Mesenchymal stem cell (in vitro differentiated cells and primary cell): ENCODE measurements at regions not wholly inside any gene's neighbourhood (a gene's known extent, or its start where the extent isn't known, plus 50 kb on each side); places are given as distances from the start of the nearest gene placed in this dataset.

Source experiments
- DNase-seq: peaks from one replicate; pipeline ENCODE4 v3.0.0-alpha.2; 2013
- H2AFZ ChIP-seq: one replicate; pipeline ENCODE4 v1.6.1; 2013; ENCODE audit warnings: low read depth, mild to moderate bottlenecking, control low read depth, inconsistent platforms, low read length, moderate library complexity
- H2AK5ac ChIP-seq: 2 replicates; pipeline ENCODE4 v1.6.1; 2013; ENCODE audit warnings: low read length, moderate library complexity, mild to moderate bottlenecking, inconsistent platforms; ENCODE audit not compliant: severe bottlenecking
- H2BK120ac ChIP-seq: one replicate; pipeline ENCODE4 v1.6.1; 2013; ENCODE audit warnings: low read depth, mild to moderate bottlenecking, inconsistent platforms, low read length, moderate library complexity
- H2BK12ac ChIP-seq, 2 experiments: one replicate each; pipeline ENCODE4 v1.6.1; 2013; ENCODE audit warnings: inconsistent platforms in 2 of 2, low read length in 2 of 2, mild to moderate bottlenecking in 2 of 2, moderate library complexity in 2 of 2, control low read depth in 1 of 2
- H2BK15ac ChIP-seq: one replicate; pipeline ENCODE4 v1.6.1; 2013; ENCODE audit warnings: mild to moderate bottlenecking, low read depth, inconsistent platforms; ENCODE audit not compliant: poor library complexity, severe bottlenecking
- H2BK5ac ChIP-seq: 2 replicates; pipeline ENCODE4 v1.6.1; 2013; ENCODE audit warnings: low read depth, mild to moderate bottlenecking, low read length, control low read depth, inconsistent platforms; ENCODE audit not compliant: poor library complexity, severe bottlenecking
- H3K14ac ChIP-seq, 2 experiments: one replicate each; pipeline ENCODE4 v1.6.1; 2013; ENCODE audit warnings: inconsistent platforms in 2 of 2, low read length in 2 of 2, control low read depth in 1 of 2, mild to moderate bottlenecking in 1 of 2, moderate library complexity in 1 of 2
- H3K18ac ChIP-seq, 2 experiments: one replicate each; pipeline ENCODE4 v1.6.1; 2013; ENCODE audit warnings: inconsistent platforms in 2 of 2, low read length in 2 of 2, control low read depth in 1 of 2, low read depth in 1 of 2, mild to moderate bottlenecking in 1 of 2
- H3K23ac ChIP-seq, 2 experiments: one replicate each; pipeline ENCODE4 v1.6.1; 2013; ENCODE audit warnings: inconsistent platforms in 2 of 2, low read length in 2 of 2, mild to moderate bottlenecking in 2 of 2, moderate library complexity in 2 of 2, control low read depth in 1 of 2
- H3K27ac ChIP-seq: 2 replicates; pipeline ENCODE4 v1.5.1; 2013; ENCODE audit warnings: mild to moderate bottlenecking, moderate library complexity, low read length, control low read depth, inconsistent platforms; ENCODE audit not compliant: poor library complexity, severe bottlenecking
- H3K27me3 ChIP-seq, 2 experiments: 2 replicates each; pipeline versions ENCODE4 v1.6.1 to v1.7.0; 2013; ENCODE audit warnings: low read length in 2 of 2, mild to moderate bottlenecking in 2 of 2, moderate library complexity in 2 of 2, control low read depth in 1 of 2, inconsistent platforms in 1 of 2; ENCODE audit not compliant: control insufficient read depth in 1 of 2, insufficient read depth in 1 of 2
- H3K36me3 ChIP-seq, 2 experiments: 2 replicates each; pipeline versions ENCODE4 v1.6.1 to v1.7.0; 2013; ENCODE audit warnings: low read length in 2 of 2, control low read depth in 1 of 2, inconsistent platforms in 1 of 2, low read depth in 1 of 2, mild to moderate bottlenecking in 1 of 2; ENCODE audit not compliant: insufficient read depth in 2 of 2, control insufficient read depth in 1 of 2
- H3K4ac ChIP-seq, 2 experiments: one replicate each; pipeline ENCODE4 v1.6.1; 2013; ENCODE audit warnings: inconsistent platforms in 2 of 2, low read length in 2 of 2, mild to moderate bottlenecking in 2 of 2, moderate library complexity in 2 of 2, control low read depth in 1 of 2, low read depth in 1 of 2
- H3K4me1 ChIP-seq: 2 replicates; pipeline ENCODE4 v1.6.1; 2013; ENCODE audit warnings: low read depth, low read length, control low read depth; ENCODE audit not compliant: control insufficient read depth, insufficient read depth
- H3K4me2 ChIP-seq: 2 replicates; pipeline ENCODE4 v1.6.1; 2013; ENCODE audit warnings: low read length, mild to moderate bottlenecking, inconsistent platforms; ENCODE audit not compliant: poor library complexity, severe bottlenecking
- H3K4me3 ChIP-seq, 2 experiments: 2 replicates each; pipeline versions ENCODE4 v1.5.1 to v1.7.0; 2013; ENCODE audit warnings: low read length in 2 of 2, mild to moderate bottlenecking in 2 of 2, control low read depth in 1 of 2, low read depth in 1 of 2; ENCODE audit not compliant: insufficient read depth in 1 of 2
- H3K79me1 ChIP-seq: replicated peaks from 2 replicates; pipeline ENCODE4 v1.6.1; 2013; ENCODE audit warnings: mild to moderate bottlenecking, control low read depth, low read length, inconsistent platforms; ENCODE audit not compliant: poor library complexity, severe bottlenecking
- H3K9ac ChIP-seq: 2 replicates; pipeline ENCODE4 v1.7.0; 2013; ENCODE audit warnings: mild to moderate bottlenecking, low read length, moderate library complexity
- H3K9me3 ChIP-seq: 2 replicates; pipeline ENCODE4 v1.7.0; 2013; ENCODE audit warnings: mild to moderate bottlenecking, low read length; ENCODE audit not compliant: control insufficient read depth
- H4K8ac ChIP-seq: one replicate; pipeline ENCODE4 v1.6.1; 2013; ENCODE audit warnings: inconsistent platforms, mild to moderate bottlenecking, low read length, moderate library complexity
- H4K91ac ChIP-seq: one replicate; pipeline ENCODE4 v1.6.1; 2013; ENCODE audit warnings: mild to moderate bottlenecking, low read length, inconsistent platforms
- WGBS: methylation state at CpG from one replicate; pipeline ENCODE4 v1.1.7; 2013; ENCODE audit warnings: mixed read lengths; 5-methylcytosine and 5-hydroxymethylcytosine counted together

DNA sequence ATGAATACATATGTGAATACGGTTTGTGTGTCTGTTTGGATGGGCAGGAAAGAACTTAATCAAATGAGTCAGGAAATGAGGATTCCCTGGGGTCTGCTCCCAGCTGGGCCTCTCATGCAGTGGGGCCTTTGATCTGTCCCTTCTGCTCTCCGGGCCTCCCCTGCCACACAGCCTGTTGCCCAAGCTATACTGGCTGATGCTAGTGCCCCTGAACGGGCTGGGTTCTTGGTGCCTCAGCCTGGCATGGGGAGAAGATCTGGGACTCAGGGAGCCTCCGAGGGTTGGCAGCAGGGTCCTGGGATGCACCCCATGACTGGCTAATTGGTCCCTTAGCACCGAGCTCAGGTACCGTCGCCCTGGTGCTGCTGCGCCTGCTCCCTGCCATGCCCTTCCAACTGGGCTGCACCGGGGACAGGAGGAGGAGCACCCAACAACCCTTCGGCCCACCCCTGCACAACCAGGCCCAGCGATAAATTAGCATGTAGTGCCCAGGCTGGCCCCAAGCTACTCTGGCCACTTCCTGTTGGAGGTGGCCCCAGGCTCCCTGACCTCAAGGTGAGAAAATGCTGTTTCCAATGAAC lies 59.9 kb upstream of the DUSP5 start:
- no peak overlapping the region for H3K4me2 ChIP-seq
- H3K18ac ChIP-seq, result peak overlapping the region in 1 of 2 experiments; percentile 37
- H4K8ac ChIP-seq, result no peak overlapping the region
- H3K9ac ChIP-seq, result no peak overlapping the region
- no peak overlapping the region for H2AK5ac ChIP-seq
- no peak overlapping the region for H2BK12ac ChIP-seq
- H3K79me1 ChIP-seq, result no peaks in the 10 kb centered on the region
- no peak overlapping the region for H3K23ac ChIP-seq
- no peak overlapping the region for H3K4me3 ChIP-seq
- H3K14ac ChIP-seq, result no peak overlapping the region
- no peak overlapping the region for H2BK15ac ChIP-seq
- H3K4me1 ChIP-seq, result peaks cover 5% of the 10 kb centered on the region
- no peak overlapping the region for H2AFZ ChIP-seq
- H2BK5ac ChIP-seq, result no peak overlapping the region
- no peaks in the 10 kb centered on the region for H3K9me3 ChIP-seq
- WGBS, result 78% methylated on average over 11 of the region's 11 CpGs
- DNase-seq, result no peak
- no peak overlapping the region for H2BK120ac ChIP-seq
- H3K36me3 ChIP-seq, result no peaks in the 10 kb centered on the region
- H3K27me3 ChIP-seq, result no peaks in the 10 kb centered on the region
- H3K4ac ChIP-seq, result no peak overlapping the region
- H4K91ac ChIP-seq, result no peak overlapping the region
- no peak overlapping the region for H3K27ac ChIP-seq

DNA sequence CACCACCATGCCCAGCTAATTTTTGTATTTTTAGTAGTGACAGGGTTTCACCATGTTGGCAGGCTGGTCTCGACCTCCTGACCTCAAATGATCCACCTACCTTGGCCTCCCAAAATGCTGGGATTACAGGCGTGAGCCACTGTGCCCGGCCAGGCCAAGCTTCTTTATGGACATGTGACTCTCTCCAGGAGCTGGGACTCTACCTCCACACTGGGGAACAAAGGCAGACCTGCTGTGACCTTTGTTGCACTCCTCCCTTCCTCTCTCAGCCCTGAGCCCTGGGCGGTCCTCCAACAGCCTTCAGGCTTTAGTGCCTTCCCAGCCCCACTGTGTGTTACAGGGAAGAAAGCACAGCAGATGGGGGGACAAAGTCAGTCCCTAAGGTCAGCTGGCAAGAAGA lies 55.0 kb upstream of the DUSP5 start:
- Histone ChIP-seq H3K18ac (no peak overlapping the region), H4K8ac (no peak overlapping the region), H3K36me3 (no peaks in the 10 kb centered on the region), H3K4me2 (no peak overlapping the region), H3K4me3 (no peak overlapping the region), H2BK12ac (no peak overlapping the region), H3K9ac (no peak overlapping the region), H2BK120ac (no peak overlapping the region), H2BK5ac (no peak overlapping the region), H3K27me3 (no peaks in the 10 kb centered on the region), H4K91ac (no peak overlapping the region), H3K14ac (no peak overlapping the region), H3K23ac (no peak overlapping the region), H2BK15ac (no peak overlapping the region), H3K4me1 (peaks cover 9% of the 10 kb centered on the region), H3K27ac (no peak overlapping the region), H2AFZ (no peak overlapping the region), H3K9me3 (no peaks in the 10 kb centered on the region), H2AK5ac (peak overlapping the region; percentile 11), H3K4ac (no peak overlapping the region), H3K79me1 (no peaks in the 10 kb centered on the region)
- no peak for DNase-seq
- whole genome bisulfite sequencing, result 88% methylated on average over 4 of the region's 4 CpGs

GRCh38 chr10:110443239-110444003 lies 54.3 kb upstream of the DUSP5 start:
- H3K4me3 ChIP-seq, result no peak overlapping the region
- 95% methylated on average over 12 of the region's 12 CpGs for WGBS

GRCh38 chr10:110444004-110444337 lies 53.7 kb upstream of the DUSP5 start:
- no peak for DNase-seq
- no peak overlapping the region for H3K4ac ChIP-seq

More at GRCh38 chr10:110443239-110444003, 54.3 kb upstream of the DUSP5 start:
- Histone ChIP-seq H3K14ac (peak overlapping the region in 1 of 2 experiments; percentile 28), H2BK15ac (peak overlapping the region; percentile 1), H3K9ac (no peak overlapping the region), H3K27me3 (no peaks in the 10 kb centered on the region), H3K4me1 (peaks cover 9% of the 10 kb centered on the region), H2AK5ac (peak overlapping the region; percentile 11), H4K8ac (no peak overlapping the region), H2BK120ac (no peak overlapping the region), H2AFZ (no peak overlapping the region), H2BK5ac (no peak overlapping the region), H2BK12ac (peak overlapping the region in 1 of 2 experiments; percentile 11), H3K4ac (no peak overlapping the region), H3K9me3 (no peaks in the 10 kb centered on the region), H3K79me1 (no peaks in the 10 kb centered on the region), H3K27ac (no peak overlapping the region), H3K23ac (no peak overlapping the region), H3K4me2 (no peak overlapping the region), H4K91ac (no peak overlapping the region), H3K18ac (peak overlapping the region in 1 of 2 experiments; percentile 34), H3K36me3 (no peaks in the 10 kb centered on the region)
- no peak for DNase-seq

More at GRCh38 chr10:110444004-110444337, 53.7 kb upstream of the DUSP5 start:
- no peak overlapping the region for H3K23ac ChIP-seq
- H3K4me1 ChIP-seq, result peaks cover 9% of the 10 kb centered on the region
- no peak overlapping the region for H3K9ac ChIP-seq
- no peak overlapping the region for H2BK12ac ChIP-seq
- H2BK15ac ChIP-seq, result peak overlapping the region; percentile 1
- no peak overlapping the region for H2BK120ac ChIP-seq
- H3K27ac ChIP-seq, result no peak overlapping the region
- no peaks in the 10 kb centered on the region for H3K9me3 ChIP-seq
- no peaks in the 10 kb centered on the region for H3K79me1 ChIP-seq
- H4K8ac ChIP-seq, result no peak overlapping the region
- H3K4me2 ChIP-seq, result no peak overlapping the region
- H4K91ac ChIP-seq, result no peak overlapping the region
- no peaks in the 10 kb centered on the region for H3K36me3 ChIP-seq
- no peak overlapping the region for H3K4me3 ChIP-seq
- H2AFZ ChIP-seq, result no peak overlapping the region
- no peak overlapping the region for H2AK5ac ChIP-seq
- H3K18ac ChIP-seq, result no peak overlapping the region
- no peak overlapping the region for H3K14ac ChIP-seq
- no peaks in the 10 kb centered on the region for H3K27me3 ChIP-seq
- H2BK5ac ChIP-seq, result no peak overlapping the region
